ENCODE measurements at regions not wholly inside any gene's neighbourhood (a gene's known extent, or its start where the extent isn't known, plus 50 kb on each side); places are given as distances from the start of the nearest gene placed in this dataset.

DNA sequence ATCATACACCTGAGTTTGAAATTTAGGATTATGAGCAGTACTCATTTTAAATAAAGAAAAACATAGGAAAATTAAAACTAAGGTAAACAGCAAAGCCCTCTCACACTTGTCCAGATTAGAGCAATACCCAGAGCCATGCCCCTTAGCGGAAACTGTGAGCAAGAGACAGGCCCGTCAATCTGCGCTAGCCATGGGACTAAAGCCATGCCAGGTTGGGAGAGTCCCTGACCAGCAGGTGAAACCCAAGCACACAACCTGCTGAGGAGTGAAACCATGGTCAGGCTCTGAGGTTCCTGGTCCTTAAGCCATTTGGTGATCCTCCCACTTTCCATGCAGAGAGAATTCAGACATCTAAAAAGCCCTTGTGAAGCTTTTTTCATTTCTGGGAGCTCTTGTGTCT, 494.3 kb downstream of the STK39 start:
- intact Hi-C loops (cut with DNase I), result no loop called here
- 73 to 86% methylated on average over 3 of the region's 3 CpGs for WGBS, 2 donors
- no peak for DNase-seq
- Histone ChIP-seq H3K27ac (no peak overlapping the region), H3K27me3 (no peaks in the 10 kb centered on the region), H3K9me3 (no peaks in the 10 kb centered on the region), H3K4me3 (no peak overlapping the region), H3K4me1 (no peaks in the 10 kb centered on the region), H3K36me3 (no peaks in the 10 kb centered on the region)
- TF ChIP-seq, protein P1, sequence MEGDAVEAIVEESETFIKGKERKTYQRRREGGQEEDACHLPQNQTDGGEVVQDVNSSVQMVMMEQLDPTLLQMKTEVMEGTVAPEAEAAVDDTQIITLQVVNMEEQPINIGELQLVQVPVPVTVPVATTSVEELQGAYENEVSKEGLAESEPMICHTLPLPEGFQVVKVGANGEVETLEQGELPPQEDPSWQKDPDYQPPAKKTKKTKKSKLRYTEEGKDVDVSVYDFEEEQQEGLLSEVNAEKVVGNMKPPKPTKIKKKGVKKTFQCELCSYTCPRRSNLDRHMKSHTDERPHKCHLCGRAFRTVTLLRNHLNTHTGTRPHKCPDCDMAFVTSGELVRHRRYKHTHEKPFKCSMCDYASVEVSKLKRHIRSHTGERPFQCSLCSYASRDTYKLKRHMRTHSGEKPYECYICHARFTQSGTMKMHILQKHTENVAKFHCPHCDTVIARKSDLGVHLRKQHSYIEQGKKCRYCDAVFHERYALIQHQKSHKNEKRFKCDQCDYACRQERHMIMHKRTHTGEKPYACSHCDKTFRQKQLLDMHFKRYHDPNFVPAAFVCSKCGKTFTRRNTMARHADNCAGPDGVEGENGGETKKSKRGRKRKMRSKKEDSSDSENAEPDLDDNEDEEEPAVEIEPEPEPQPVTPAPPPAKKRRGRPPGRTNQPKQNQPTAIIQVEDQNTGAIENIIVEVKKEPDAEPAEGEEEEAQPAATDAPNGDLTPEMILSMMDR (IDR thresholded peaks at IDR 0.05), result no peak
- no peak for TF ChIP-seq POLR2A (IDR thresholded peaks at IDR 0.05)

GRCh38 chr2:167752734-167753133, 494.7 kb downstream of the STK39 start:
- Histone ChIP-seq H3K36me3 (no peaks in the 10 kb centered on the region), H3K27ac (no peak overlapping the region), H3K9me3 (no peaks in the 10 kb centered on the region), H3K4me3 (no peak overlapping the region), H3K27me3 (no peaks in the 10 kb centered on the region), H3K4me1 (no peaks in the 10 kb centered on the region)
- intact Hi-C loops (cut with DNase I), result no loop called here
- TF ChIP-seq, protein P1 (IDR thresholded peaks at IDR 0.05), result no peak
- no peak for TF ChIP-seq POLR2A (IDR thresholded peaks at IDR 0.05)
- DNase-seq, result no peak
- WGBS, 2 donors, result 22 to 50% methylated on average over 1 of the region's 1 CpG

DNA sequence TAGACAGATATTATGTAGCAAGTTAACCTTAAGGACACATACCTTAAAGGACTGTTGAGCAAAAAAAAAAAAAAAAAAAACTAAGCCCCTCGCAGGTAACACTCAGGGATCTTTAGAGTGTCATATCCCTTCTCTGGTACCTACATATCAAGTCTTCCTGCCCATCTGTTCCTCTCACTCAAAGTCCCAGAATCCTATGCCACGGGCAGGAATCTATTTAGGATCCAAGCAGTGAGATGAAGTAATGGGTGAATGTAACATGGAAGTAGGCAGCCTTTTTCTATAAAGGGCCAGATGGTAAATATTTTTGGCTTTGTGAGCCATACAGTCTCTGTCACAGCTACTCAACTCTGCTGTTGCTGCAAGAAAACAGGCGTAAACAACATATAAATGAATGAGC, 496.7 kb downstream of the STK39 start:
- Histone ChIP-seq H3K9me3 (no peaks in the 10 kb centered on the region), H3K27ac (no peak overlapping the region), H3K4me1 (no peaks in the 10 kb centered on the region), H3K4me3 (no peak overlapping the region), H3K36me3 (no peaks in the 10 kb centered on the region), H3K27me3 (no peaks in the 10 kb centered on the region)
- 66 to 72% methylated on average over 2 to 3 of the region's 3 CpGs for WGBS, 2 donors
- no peak for TF ChIP-seq POLR2A (IDR thresholded peaks at IDR 0.05)
- TF ChIP-seq, protein P1 (IDR thresholded peaks at IDR 0.05), result no peak
- no peak for DNase-seq
- intact Hi-C loops (cut with DNase I), result no loop called here

DNA sequence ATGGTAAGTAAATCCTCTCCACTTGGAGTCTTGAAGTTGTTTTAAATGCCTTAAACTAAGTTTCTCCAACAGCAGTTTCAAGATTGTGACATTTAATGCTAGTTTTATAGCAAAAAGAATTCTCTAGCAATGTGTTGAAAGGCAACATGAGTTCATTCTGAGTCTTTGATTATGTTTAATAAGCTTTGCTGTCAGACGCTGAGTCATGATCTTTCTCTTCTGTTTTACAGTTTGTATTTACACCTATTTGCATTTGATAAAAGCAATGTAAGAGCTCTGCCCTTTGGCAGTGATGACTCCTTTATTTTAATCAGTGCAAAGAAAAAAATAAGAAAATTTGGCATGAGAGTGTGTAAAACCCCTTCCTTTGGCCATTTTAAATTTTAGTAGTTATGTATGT, 497.7 kb downstream of the STK39 start:
- Histone ChIP-seq H3K36me3 (no peaks in the 10 kb centered on the region), H3K9me3 (no peaks in the 10 kb centered on the region), H3K27me3 (no peaks in the 10 kb centered on the region), H3K27ac (no peak overlapping the region), H3K4me3 (no peak overlapping the region), H3K4me1 (no peaks in the 10 kb centered on the region)
- intact Hi-C loops (cut with DNase I), result no loop called here
- DNase-seq, result no peak
- TF ChIP-seq, protein P1 (IDR thresholded peaks at IDR 0.05), result no peak
- 10 to 44% methylated on average over 1 of the region's 1 CpG for WGBS, 2 donors

DNA sequence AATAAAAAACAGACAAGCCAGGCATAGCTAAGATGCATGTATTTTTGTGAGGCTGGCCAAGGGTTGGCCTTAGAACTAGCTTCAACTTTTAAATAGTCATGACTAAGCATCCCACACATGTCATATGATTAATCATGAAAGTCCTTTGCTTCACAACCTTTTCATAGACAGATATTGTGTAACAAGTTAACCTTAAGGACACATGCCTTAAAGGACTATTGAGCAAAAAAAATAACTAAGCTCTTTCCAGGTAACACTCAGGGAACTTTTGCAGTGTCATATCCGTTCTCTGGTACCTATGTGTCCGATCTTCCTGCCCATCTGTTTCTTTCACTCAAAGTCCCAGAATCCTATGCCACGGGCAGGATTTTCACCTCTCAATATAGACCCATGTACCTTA, 498.4 kb downstream of the STK39 start:
- TF ChIP-seq, protein P1 (IDR thresholded peaks at IDR 0.05), result no peak
- TF ChIP-seq POLR2A (IDR thresholded peaks at IDR 0.05), result no peak
- Histone ChIP-seq H3K4me1 (no peaks in the 10 kb centered on the region), H3K36me3 (no peaks in the 10 kb centered on the region), H3K9me3 (no peaks in the 10 kb centered on the region), H3K27ac (no peak overlapping the region), H3K27me3 (no peaks in the 10 kb centered on the region), H3K4me3 (no peak overlapping the region)
- WGBS, 2 donors, result 48 to 75% methylated on average over 3 of the region's 3 CpGs
- DNase-seq, result no peak
- intact Hi-C loops (cut with DNase I), result no loop called here
